ENCODE measurements at regions not wholly inside any gene's neighbourhood (a gene's known extent, or its start where the extent isn't known, plus 50 kb on each side); places are given as distances from the start of the nearest gene placed in this dataset.

DNA sequence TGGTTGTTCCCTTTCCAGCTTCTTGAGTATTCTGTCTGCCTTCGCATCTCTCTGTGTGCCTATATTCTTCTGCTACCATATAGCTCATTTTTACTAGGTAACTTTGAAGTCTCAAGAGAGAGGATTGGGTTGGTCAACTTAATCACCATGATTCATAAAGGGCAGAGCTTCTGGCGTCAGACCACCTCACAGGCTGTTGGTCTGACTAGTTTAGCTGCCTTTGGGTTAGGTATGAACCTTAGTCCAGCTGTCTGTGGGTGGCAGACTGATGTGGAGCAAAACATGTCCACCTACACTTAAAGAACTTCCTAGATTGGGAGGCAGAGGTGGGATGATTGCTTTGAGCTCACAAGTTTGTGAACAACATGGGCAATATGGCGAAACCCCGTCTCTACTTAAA, 192.2 kb upstream of the SGK1 start:
- no peak for DNase-seq (ENCODE audit: low read depth in 1 of 2, low spot score in 1 of 2)

DNA sequence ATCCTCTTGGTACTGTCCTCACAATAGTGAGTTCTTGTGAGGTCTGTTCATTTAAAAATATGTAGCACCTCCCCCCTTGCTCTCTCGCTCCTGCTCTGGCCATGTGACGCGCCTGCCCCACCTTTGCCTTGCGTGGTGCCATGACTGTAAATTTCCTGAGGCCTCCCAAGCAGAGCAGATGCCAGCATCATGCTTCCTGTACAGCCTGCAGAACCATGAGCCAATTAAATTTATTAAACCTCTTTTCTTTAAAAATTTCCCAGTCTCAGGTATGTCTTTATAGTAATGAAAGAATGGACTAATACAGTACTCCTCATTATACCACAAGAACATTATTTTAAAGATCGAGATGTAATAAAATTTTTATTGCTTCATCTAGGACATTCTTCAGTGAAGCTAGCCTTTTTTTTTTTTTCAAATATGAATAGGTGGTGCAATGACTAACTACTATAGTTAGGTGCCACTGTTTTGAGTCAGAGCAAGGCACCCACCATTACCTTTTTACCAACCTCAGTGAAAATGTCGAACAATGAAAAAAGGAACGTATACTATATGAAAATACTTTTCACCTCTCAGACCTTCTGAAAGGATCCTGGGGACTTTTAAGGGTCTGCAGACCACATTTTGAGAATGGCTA, 191.1 kb upstream of the SGK1 start:
- no peak for DNase-seq (ENCODE audit: low read depth in 1 of 2, low spot score in 1 of 2)

DNA sequence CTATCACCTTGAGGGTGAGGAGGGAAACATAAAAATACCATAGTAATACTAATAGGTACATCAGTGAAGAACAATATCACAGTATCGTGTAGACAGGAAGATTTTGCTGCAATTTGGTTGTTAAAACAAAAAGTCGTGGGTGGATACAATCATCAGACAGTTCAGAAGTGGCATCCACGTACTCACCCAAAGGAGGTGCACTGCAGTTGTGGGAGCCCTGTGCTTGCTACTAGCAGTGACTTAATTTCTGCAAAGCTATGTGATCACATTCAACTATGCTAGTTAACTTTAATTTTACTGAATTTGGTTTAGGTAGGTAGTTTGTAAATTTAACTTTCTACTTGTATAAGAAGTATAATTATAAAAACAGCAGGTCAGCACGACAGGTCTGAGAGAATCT, 188.2 kb upstream of the SGK1 start:
- no peak for DNase-seq (ENCODE audit: low read depth in 1 of 2, low spot score in 1 of 2)

DNA sequence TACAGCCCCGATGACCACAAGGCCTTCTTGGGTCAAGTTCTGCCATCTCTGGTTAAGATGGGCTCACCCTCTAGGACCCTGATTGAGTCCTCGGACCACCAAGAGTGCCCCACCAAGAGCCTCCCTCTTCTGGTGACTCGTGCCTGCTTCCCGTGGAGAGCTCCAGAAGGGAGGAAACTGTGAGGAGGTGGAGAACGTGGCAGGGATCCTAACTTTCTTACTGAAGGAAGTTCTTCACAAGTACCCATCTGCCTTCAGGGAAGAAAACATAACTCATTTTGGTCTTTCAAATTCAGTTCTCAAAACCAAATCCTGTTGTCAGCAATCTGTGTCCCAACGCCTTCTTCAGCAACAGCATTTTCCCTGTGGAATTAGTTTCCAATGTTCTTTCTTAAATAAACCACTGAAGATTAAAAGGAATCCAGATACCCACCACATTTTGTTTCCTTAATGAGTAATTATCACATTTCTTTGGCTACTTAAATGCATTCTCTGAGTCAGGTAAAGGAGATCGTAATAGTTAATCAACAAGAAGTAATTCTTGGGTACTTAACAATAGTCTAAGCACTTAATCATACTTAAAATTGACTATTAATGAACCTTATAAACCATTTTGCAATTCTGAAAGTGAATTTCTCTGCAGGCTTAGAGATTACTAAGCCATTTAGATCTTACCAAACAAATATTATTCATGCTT, 185.8 kb upstream of the SGK1 start:
- no peak for DNase-seq (ENCODE audit: low read depth in 1 of 2, low spot score in 1 of 2)

DNA sequence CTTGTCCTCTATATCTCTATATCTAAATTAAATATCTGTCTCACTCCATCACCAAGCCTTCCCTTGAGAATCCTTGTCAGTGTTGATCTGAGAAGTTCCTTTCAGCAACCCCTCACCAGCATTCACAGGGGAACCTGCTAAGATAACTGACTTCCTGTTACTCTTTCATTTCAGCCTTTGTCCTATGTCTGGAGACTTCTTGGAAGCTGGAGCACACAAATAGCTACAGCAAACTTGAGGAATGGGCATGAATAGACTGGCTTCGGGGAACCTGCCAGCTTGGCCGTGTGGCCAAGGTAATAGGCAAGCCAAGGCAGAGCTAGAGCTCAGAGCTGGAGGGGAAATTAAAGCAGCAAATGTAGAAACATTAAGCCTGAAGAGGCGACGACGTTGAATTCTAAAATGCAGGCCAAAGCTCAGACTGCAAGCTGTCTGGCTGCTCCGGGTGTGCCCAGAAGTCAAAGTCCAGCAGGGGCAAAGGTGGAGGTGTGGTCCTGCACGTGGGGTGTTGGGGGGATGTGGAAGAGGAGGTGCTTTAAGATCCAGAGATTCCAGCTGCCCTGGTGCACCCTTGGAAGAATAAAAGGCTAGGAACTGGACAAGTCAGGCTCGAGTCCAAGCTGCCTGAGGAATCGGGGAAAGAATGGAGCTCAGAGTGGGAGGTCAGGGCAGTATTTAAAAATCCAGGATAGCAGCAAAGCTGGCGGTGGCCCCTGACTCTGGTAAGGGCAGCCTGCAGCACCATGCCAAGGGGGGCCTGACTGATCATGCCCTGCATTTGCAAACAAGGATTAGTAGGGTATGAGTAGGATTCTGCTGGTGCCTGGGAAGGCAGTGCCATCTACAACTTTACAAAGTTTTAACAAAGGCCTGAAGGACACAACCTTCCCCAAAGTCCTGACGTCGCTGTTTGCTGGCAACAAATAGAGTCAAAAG, 185.0 kb upstream of the SGK1 start:
- no peak for DNase-seq (ENCODE audit: low read depth in 1 of 2, low spot score in 1 of 2)

DNA sequence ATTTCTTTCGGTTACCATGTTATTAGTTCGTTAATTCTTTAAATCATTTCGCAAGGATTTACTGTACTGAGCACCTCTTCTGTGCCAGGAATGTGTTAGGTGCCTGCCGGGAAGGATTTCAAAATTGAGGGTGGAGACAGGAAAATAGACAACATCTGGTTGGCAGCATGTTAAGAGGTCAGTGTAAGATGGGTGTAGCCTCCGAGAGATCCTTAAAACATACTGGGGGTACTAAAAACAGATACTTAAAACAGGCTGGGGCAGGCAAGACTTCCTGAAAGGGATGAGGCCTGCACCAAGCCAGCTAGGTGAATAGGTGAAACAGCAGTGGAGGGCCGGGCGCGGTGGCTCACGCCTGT, 178.0 kb upstream of the SGK1 start:
- no peak for DNase-seq (ENCODE audit: low read depth in 1 of 2, low spot score in 1 of 2)

DNA sequence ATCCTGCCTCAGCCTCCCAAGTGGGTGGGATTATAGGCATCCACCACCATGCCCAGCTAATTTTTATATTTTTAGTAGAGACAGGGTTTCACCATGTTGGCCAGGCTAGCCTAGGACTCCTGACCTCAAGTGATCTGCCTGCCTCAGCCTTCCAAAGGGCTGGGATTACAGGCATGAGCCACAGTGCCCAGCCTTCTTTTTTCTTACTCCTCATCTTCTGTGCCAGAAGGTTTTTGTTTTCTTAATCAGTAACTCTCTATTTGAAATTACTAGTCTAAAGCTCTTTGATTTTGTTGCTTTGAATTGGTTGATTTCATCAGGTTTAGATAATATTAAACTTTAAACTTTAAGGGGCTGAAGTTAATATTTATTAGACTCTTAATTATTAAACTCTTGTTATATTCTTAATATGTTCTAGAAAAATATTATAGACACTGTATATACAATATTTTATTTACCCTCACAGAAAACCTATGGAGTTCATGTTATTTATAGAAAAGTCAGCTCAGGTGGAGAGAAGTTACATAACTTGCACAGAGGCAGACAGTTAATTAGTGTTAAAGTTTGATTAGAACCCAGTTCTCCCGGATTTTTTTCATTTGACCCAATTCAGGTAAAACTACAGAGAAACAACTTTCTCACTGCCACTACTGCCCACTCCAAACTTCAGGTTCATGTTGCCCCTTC, 177.4 kb upstream of the SGK1 start:
- no peak for DNase-seq (ENCODE audit: low read depth in 1 of 2, low spot score in 1 of 2)

DNA sequence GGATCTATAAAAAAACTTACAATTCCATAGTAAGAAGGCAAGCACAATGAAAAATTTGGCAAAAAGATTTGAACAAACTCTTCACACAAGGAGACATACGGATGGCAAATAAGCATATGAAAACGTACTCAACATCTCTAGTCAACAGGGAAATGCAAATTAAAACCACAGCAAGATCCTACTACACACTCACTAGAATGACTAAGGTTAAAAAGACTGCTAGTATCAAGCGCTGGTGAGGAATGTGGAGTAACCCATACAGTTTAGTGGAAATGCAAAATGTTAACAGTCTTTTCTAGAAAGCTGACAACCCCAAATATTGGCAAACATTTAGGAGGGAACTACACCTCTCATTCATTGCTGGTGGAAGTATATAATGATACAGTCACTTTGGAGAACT, 175.9 kb upstream of the SGK1 start:
- no peak for DNase-seq (ENCODE audit: low read depth in 1 of 2, low spot score in 1 of 2)

DNA sequence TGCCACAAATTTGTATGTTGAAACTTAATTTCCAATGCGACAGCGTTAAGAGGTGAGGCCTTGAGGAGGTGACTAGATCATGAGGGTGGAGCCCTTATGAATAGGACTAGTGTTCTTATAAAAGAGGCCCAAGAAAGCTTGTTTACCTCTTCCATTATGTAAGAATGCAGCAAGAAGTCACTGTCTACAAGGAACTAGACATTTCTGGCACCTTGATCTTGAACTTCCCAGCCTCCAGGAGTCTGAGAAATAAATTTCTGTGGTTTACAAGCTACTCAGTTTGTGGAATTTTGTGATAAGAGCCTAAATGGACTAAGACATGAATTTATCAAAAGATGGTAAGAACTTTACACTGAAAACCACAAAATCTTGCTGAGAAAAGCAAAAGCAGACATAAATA, 173.6 kb upstream of the SGK1 start:
- no peak for DNase-seq (ENCODE audit: low read depth in 1 of 2, low spot score in 1 of 2)

DNA sequence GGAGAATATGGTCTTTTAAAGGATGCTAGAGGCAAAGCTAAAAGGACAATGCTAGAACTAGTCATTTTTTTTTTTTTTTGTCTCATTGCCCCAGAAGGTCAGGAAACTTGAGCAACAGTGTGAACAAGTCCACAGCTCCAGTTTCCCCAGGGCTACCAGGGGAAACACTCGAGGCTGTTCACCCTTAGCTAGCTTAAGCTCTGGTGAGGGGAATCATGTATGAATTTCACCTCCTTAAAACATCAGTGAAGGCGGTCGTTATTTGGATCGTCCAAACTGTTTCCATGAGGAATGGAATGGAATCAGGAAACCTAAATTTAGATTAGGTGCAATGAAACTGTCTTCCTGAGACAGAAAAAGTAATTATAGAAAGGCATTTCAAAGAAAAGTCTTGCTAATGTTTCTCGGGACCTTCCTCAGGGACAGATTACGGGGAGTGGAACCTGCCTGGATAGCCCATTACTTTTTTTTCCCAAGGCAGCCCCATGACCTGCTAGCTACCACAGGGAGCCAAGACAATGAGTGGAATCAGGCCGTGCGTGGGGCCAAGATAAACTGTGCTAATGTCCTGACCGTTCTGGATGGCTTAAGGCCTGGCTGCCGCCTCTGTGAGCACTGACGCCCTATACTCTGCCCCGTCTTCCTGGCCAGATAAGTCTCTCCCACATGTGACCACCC, 164.8 kb upstream of the SGK1 start:
- DNase-seq (ENCODE audit: low read depth in 1 of 2, low spot score in 1 of 2) = no peak

DNA sequence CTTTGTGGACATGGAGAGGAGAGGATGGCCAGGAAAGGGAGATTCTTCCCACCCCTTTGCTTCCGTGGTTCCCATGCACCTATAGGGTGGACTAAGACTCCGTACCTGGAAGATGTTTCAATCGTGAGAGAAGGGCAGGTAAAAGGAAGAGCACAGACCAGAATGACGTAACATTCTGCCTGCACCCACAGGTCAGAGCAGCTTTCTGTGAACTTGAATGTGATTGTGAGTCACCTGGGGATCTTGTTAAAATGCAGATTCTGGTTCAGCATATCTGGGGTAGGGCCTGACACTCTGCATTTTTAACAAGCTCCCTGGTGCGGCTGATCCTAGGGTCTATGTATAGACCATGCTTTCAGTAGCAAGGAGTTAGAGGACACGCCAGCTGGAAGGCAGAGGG, 164.1 kb upstream of the SGK1 start:
- DNase-seq (ENCODE audit: low read depth in 1 of 2, low spot score in 1 of 2) = no peak

DNA sequence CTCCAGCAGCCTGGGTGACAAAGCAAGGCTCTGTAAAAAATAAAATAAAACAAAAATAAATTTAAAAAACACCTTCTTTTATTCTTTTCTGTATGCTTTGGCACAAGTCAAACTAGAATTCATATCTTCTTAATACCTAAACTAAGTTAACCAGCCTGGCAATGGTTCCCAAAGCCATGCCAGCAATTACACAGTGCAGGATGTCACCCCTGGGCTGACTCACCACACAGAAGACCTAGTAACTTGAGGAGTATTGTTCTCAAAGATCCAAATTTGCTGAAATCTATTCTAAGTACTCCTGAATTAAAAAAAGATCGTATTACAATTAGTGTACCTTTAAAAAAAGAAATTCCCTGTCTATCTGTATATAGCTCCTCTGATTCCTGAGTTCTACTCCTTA, 162.7 kb upstream of the SGK1 start:
- no peak for DNase-seq (ENCODE audit: low read depth in 1 of 2, low spot score in 1 of 2)

DNA sequence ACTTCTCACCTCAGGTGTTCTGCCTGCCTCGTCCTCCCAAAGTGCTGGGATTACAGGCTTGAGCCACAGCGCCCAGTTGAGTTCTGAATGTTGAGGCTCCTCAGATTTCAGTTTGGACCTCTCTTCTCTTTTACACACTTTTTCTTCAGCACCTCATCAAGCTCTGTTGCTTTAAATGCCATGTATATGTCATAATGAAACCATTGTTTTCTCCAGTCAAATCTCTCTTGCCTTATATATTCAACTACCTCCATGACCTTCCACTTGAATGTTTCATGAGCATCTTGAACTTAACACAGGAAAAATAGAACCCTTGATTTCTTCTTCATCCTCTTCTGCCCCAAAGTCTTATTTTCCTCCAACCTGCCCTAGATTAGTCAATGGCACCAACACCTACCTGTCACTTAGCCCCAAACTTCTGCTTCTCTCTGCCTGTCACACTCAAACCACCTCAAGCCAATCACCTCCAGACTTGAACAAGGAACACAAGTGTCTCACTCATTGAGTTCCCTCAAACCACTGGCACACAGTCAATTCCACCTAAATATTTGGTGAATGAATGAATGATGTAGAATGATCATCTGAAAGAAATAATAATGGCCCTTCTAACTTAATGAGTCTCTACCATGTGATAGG, 161.0 kb upstream of the SGK1 start:
- no peak for DNase-seq (ENCODE audit: low read depth in 1 of 2, low spot score in 1 of 2)

DNA sequence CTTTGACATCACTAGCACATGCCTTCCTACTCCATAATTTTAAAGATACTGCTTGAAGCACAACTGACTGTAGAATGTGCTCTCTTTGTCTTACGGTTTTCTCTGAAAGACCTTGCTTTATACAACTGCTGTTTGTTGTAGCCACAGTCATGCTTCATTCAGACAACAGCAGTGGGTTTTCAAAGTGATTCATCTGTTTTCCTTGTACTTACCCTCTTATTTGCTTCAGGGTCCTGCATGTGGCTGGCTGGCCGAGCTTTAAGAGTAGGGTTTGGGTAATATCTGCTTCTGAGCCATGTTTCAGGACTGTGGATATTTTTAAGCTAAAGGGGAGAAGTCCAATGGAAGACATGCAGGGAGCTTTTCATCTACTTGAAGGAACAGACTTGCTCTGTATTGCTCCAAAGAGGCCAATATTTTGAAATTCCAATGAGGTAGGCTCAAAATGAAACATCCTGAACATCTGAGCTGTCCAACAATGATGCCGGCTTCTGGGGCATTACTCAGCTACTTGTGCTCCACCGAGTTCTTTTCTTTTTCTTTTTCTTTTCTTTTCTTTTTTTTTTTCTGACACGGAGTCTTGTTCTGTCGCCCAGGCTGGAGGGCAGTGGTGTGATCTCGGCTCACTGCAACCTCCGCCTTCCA, 160.2 kb upstream of the SGK1 start:
- no peak for DNase-seq (ENCODE audit: low read depth in 1 of 2, low spot score in 1 of 2)

DNA sequence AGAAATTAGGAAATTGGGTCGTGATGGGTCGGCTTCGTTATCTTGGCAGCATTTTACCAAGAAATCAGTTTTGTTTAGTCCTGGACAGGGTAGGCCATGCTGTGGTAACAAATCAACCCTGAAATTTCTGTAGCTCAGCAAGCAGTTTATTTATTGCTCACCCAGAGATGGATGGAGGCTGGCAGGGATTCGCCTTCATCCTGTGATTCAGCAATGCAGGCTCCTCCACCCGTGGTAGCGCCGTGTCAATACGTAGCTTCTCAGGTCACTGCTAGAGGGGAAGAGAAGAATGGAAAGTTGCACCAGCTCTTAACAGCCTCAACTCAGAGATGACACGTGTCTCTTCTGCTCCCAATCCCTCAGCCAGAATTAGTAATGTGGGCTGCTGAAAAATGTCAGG, 157.0 kb upstream of the SGK1 start:
- no peak for DNase-seq (ENCODE audit: low read depth in 1 of 2, low spot score in 1 of 2)

DNA sequence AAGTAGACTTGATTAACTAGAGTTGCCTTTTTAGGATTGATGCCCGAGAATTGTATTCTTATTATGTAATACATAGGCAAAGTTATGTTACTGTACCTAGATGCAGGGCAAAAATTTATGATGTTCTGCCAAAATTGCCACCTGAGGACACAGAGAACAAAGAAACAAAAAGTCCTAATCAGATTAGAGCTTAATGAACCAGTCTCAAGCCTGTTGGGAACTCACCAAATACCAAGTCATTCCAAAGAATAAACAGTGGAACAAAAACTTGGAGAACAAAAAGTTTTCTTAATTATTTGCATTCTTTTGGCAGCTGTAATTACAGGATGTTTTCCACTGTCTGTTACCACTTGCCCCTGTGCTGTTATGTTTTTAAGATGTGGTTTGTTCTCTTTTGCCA, 154.7 kb upstream of the SGK1 start:
- no peak for DNase-seq (ENCODE audit: low read depth in 1 of 2, low spot score in 1 of 2)

DNA sequence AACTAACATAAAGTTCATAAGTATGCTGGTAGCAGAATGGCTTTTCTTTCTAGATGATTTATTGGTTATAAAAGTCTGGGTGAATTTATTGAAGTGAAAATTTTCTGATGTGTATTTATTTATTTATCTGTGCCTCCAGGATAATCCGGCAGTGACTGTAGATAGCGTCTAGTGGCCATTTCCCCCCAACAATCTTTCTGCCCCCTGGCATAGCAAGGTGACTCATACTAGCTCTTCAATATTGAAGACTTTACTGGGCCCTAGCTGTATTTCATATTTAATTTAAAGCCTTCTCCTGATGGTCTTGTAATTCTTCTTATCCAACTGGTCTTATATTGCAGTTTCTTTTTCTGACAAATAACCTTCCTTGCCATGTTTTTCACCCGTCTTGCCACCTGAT, 154.1 kb upstream of the SGK1 start:
- DNase-seq (ENCODE audit: low read depth in 1 of 2, low spot score in 1 of 2) = no peak

DNA sequence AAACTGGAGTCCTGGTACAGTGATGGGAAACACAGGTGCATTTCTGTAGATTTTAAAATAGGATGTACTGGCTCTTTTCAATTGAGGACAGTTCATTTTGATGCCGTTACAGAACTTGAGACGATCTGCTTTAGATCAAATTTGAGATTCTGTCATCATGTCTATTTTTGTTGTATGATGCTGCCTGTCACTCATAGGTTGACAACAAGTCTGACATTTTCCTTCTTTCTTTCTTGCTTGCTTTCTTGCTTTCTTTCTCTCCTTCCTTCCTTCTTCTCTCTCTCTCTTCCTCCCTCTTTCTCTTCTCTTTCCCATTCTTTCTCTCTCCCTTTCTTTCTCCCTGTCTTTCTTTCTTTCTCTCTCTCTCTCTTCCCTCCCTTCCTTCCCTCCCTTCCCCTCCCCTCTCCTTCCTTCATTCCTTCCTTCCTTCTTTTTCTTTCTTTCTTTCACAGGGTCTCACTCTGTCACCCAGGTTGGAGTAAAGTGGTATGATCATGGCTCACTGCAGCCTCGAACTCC, 152.6 kb upstream of the SGK1 start:
- no peak for DNase-seq (ENCODE audit: low read depth in 1 of 2, low spot score in 1 of 2)

DNA sequence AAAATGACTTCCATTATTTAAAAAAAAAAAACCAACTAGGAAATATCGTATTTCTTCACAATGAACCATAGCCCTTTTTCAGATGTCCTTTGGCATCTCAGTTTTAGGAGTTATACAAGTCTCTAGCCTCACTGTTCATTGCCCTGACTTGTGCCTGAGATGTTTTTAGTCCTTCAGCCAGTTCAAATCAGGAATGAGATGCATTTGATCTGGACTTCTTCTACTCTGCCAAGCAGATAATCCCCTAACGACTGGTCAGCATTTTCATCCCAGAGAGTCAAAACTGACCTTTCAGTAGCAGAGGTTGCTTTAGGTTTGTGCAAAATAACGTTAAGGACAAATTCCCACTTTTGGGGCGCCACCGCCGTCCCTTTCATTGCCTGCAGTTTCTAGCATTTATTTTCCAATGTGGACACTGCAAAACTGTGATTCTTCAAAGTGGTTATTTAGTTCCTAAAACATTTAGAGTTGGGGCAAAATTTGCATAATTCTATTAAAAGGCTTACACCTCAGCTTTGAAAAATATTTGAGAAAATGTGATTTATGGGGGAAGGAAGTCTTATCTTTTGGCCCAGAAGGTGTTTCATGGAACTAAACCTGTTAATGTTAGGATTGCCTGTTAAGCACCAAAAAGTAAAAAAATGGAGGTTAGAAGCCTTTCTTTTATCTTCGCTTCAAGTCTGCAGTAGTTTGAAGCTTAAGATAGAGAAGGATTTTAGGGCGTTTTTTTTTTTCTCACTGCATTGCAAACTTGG, 152.0 kb upstream of the SGK1 start:
- no peak for DNase-seq (ENCODE audit: low read depth in 1 of 2, low spot score in 1 of 2)
